DND-41 (cell line): ENCODE measurements at regions not wholly inside any gene's neighbourhood (a gene's known extent, or its start where the extent isn't known, plus 50 kb on each side); places are given as distances from the start of the nearest gene placed in this dataset.

Experiments
- ATAC-seq: fragments of 200-7000 bp; cut with Tn5 transposase; 3 replicates; pipeline ENCODE4 v1.9.1; 2021; ENCODE audit warnings: low read depth; ENCODE audit not compliant: insufficient read depth
- DNase-seq: peaks from one replicate; pipeline ENCODE4 v3.0.0-alpha.2; 2020
- H2AFZ ChIP-seq: 2 replicates; pipeline ENCODE4 v1.6.0; 2012; ENCODE audit warnings: low read depth, low read length
- H3K27ac ChIP-seq: 2 replicates; pipeline ENCODE4 v1.5.1; 2012; ENCODE audit warnings: low read length, inconsistent platforms
- H3K27me3 ChIP-seq: fragments of 200-600 bp; sonication (generic); 2 replicates; pipeline ENCODE4 v1.6.0; 2012; ENCODE audit warnings: low read length, mild to moderate bottlenecking, inconsistent platforms; ENCODE audit not compliant: insufficient read depth, poor library complexity
- H3K36me3 ChIP-seq: 2 replicates; pipeline ENCODE4 v1.5.1; 2012; ENCODE audit warnings: low read length, inconsistent platforms; ENCODE audit not compliant: insufficient read depth
- H3K4me1 ChIP-seq: 2 replicates; pipeline ENCODE4 v1.5.1; 2012; ENCODE audit warnings: mild to moderate bottlenecking, low read length; ENCODE audit not compliant: insufficient read depth
- H3K4me2 ChIP-seq: 2 replicates; pipeline ENCODE4 v1.6.0; 2012; ENCODE audit warnings: mild to moderate bottlenecking, moderate library complexity, low read length, inconsistent platforms; ENCODE audit not compliant: insufficient read depth
- H3K4me3 ChIP-seq, 2 experiments: fragments of 200-600 bp in 1 of 2; shearing (Covaris generic) in 1 of 2; 2 replicates each; pipeline ENCODE4 v1.5.1; 2012 to 2016; ENCODE audit warnings: inconsistent platforms in 2 of 2, low read length in 2 of 2, mild to moderate bottlenecking in 2 of 2, low read depth in 1 of 2, moderate library complexity in 1 of 2
- H3K79me2 ChIP-seq: 2 replicates; pipeline ENCODE4 v1.6.0; 2012; ENCODE audit warnings: low read length, inconsistent platforms; ENCODE audit not compliant: insufficient read depth
- H3K9ac ChIP-seq: 2 replicates; pipeline ENCODE4 v1.6.0; 2012; ENCODE audit warnings: low read depth, mild to moderate bottlenecking, inconsistent platforms, low read length, moderate library complexity
- H3K9me3 ChIP-seq: 2 replicates; pipeline ENCODE4 v1.5.1; 2012; ENCODE audit warnings: low read length, moderate library complexity, mild to moderate bottlenecking, inconsistent platforms; ENCODE audit not compliant: insufficient read depth, severe bottlenecking
- H4K20me1 ChIP-seq: 2 replicates; pipeline ENCODE4 v1.6.0; 2012; ENCODE audit warnings: low read length; ENCODE audit not compliant: insufficient read depth
- EZH2 ChIP-seq: IDR thresholded peaks from 3 replicates; pipeline ENCODE4 v1.6.1; 2012; ENCODE audit warnings: borderline replicate concordance, low read depth, mild to moderate bottlenecking, moderate library complexity, low read length, inconsistent platforms; ENCODE audit not compliant: severe bottlenecking
- TF ChIP-seq, protein P1 (sequence below): IDR thresholded peaks from 2 replicates; pipeline ENCODE4 v1.5.1; 2012; ENCODE audit warnings: borderline replicate concordance, low read length, moderate library complexity, mild to moderate bottlenecking; ENCODE audit not compliant: poor library complexity, severe bottlenecking; ENCODE audit errors: extremely low read depth

GRCh38 chr11:10395166-10395897 lies 59.7 kb upstream of the AMPD3 start:
- peaks cover 17% of the 10 kb centered on the region for H3K27me3 ChIP-seq
- H3K79me2 ChIP-seq, result no peaks in the 10 kb centered on the region
- no peaks in the 10 kb centered on the region for H3K36me3 ChIP-seq
- no peaks in the 10 kb centered on the region for H4K20me1 ChIP-seq
- TF ChIP-seq EZH2, result no peak
- TF ChIP-seq, protein P1, sequence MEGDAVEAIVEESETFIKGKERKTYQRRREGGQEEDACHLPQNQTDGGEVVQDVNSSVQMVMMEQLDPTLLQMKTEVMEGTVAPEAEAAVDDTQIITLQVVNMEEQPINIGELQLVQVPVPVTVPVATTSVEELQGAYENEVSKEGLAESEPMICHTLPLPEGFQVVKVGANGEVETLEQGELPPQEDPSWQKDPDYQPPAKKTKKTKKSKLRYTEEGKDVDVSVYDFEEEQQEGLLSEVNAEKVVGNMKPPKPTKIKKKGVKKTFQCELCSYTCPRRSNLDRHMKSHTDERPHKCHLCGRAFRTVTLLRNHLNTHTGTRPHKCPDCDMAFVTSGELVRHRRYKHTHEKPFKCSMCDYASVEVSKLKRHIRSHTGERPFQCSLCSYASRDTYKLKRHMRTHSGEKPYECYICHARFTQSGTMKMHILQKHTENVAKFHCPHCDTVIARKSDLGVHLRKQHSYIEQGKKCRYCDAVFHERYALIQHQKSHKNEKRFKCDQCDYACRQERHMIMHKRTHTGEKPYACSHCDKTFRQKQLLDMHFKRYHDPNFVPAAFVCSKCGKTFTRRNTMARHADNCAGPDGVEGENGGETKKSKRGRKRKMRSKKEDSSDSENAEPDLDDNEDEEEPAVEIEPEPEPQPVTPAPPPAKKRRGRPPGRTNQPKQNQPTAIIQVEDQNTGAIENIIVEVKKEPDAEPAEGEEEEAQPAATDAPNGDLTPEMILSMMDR, result no peak
- no peaks in the 10 kb centered on the region for H3K9me3 ChIP-seq
- no peak overlapping the region for H3K4me2 ChIP-seq
- no peak for ATAC-seq
- DNase-seq, result no peak
- no peak overlapping the region for H3K27ac ChIP-seq
- H3K4me3 ChIP-seq, result no peak overlapping the region
- no peaks in the 10 kb centered on the region for H3K4me1 ChIP-seq
- no peak overlapping the region for H2AFZ ChIP-seq
- H3K9ac ChIP-seq, result no peak overlapping the region

DNA sequence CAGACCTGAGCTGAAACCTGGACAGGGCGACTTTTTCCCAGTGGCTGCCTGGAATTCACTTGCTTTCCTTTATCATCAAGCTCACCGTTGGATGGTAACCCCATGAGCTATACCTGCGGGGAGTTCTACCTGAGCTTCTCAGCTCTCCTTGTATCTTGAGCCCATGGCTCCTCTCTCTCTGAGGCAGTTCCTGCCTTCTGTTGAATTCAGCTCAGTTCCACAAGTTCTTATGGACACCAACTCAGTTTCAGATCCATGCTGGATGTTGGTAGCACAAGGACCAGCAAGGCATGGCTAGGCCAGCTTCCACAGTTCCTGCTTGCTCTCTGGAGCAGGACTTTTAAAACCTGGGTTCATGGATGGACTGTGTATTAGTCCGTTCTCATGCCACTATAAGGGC lies 58.3 kb upstream of the AMPD3 start:
- DNase-seq (no peak), ATAC-seq (no peak)

DNA sequence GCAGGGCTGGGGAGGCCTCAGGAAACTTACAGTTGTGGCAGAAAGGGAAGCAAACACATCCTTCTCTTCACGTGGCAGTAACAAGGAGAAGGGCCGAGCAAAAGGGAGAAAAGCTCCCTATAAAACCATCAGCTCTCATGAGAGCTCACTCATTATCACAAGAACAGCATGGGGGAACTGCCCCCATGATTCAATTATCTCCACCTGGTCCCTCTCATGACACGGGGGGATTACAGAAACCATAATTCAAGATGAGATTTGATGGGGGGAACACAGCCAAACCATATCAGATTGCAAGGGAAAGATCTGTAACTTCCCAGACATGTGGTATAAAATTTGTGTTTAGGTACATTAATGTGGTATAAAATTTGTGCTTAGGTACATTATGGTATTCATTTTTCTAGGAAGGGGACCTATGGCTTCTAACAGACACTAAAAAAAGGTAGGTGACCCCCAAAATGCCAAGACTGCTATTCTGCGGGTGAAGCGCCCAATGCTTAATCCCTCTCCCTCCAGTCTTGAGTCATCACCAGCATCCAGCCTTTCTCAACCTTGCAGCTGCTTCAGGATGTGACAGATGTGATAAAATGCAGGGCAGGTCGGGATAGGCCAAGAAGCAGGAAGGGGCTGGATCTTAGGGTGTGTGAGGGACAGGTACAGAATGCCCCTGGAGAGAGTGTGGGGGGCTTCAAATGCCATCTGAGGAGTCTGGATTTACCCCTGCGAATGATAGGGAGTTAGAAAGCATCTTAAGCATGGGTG lies 57.7 kb upstream of the AMPD3 start:
- H3K4me2 ChIP-seq, result no peak overlapping the region
- TF ChIP-seq EZH2, result no peak
- TF ChIP-seq, protein P1, result no peak
- no peak for DNase-seq

More for the DNA sequence above, 58.3 kb upstream of the AMPD3 start:
- no peak overlapping the region for H3K9ac ChIP-seq
- no peak overlapping the region for H2AFZ ChIP-seq
- TF ChIP-seq, protein P1, result no peak
- no peak for TF ChIP-seq EZH2
- H3K27ac ChIP-seq, result no peak overlapping the region
- H3K9me3 ChIP-seq, result no peaks in the 10 kb centered on the region
- H3K79me2 ChIP-seq, result no peaks in the 10 kb centered on the region
- H3K4me3 ChIP-seq, result no peak overlapping the region
- H3K36me3 ChIP-seq, result no peaks in the 10 kb centered on the region
- no peaks in the 10 kb centered on the region for H4K20me1 ChIP-seq
- H3K27me3 ChIP-seq, result peaks cover 17% of the 10 kb centered on the region
- no peaks in the 10 kb centered on the region for H3K4me1 ChIP-seq
- no peak overlapping the region for H3K4me2 ChIP-seq

More for the DNA sequence above, 57.7 kb upstream of the AMPD3 start:
- Histone ChIP-seq H3K79me2 (no peaks in the 10 kb centered on the region), H3K27ac (no peak overlapping the region), H3K4me1 (no peaks in the 10 kb centered on the region), H3K4me3 (no peak overlapping the region), H3K36me3 (no peaks in the 10 kb centered on the region), H3K27me3 (peaks cover 17% of the 10 kb centered on the region), H2AFZ (no peak overlapping the region), H4K20me1 (no peaks in the 10 kb centered on the region), H3K9ac (no peak overlapping the region), H3K9me3 (no peaks in the 10 kb centered on the region)
- ATAC-seq, result no peak
